Transverse colon (tissue), 3 donors: ENCODE measurements at regions not wholly inside any gene's neighbourhood (a gene's known extent, or its start where the extent isn't known, plus 50 kb on each side); places are given as distances from the start of the nearest gene placed in this dataset.

Experiments used
- EP300 ChIP-seq: sonication (generic); formaldehyde crosslinking; IDR thresholded peaks from one replicate; pipeline ENCODE4 v1.6.1; 2017; ENCODE audit warnings: antibody characterized with exemption, low read depth
- POLR2A ChIP-seq: fragments of 450-650 bp; IDR thresholded peaks from one replicate; pipeline ENCODE4 v1.6.1; 2016; ENCODE audit warnings: antibody characterized with exemption, mild to moderate bottlenecking, moderate library complexity
- TF ChIP-seq, protein P1 (sequence below), 5 experiments: fragments of 200-600 bp in 3 of 5; fragments of 450-650 bp in 2 of 5; sonication (generic) in 3 of 5; IDR thresholded peaks; 1 replicate in 2 of 5; 2 replicates in 3 of 5; pipeline ENCODE4 v1.5.1; 2016 to 2017; ENCODE audit warnings: antibody characterized with exemption in 5 of 5, inconsistent platforms in 3 of 5, mild to moderate bottlenecking in 2 of 5, moderate library complexity in 1 of 5

DNA sequence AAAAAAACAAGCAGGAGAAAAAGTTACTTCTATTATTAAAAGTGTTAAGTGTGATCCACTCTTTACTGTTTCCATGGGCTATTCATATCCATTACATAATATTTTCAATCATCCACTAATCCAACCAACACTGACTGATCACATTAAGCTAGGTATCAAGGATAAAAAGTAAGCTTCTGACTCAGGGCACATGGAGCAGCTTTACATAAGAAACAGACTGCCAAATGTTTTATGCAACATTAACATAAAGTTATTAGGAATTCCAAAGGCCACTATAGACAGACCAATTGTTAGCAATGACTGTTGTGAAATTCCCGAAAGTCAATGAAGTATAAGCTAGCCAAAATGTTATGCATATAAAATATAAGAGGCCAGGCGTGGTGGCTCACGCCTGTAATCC is 277.6 kb downstream of the ZEB2 start:
- TF ChIP-seq, protein P1, sequence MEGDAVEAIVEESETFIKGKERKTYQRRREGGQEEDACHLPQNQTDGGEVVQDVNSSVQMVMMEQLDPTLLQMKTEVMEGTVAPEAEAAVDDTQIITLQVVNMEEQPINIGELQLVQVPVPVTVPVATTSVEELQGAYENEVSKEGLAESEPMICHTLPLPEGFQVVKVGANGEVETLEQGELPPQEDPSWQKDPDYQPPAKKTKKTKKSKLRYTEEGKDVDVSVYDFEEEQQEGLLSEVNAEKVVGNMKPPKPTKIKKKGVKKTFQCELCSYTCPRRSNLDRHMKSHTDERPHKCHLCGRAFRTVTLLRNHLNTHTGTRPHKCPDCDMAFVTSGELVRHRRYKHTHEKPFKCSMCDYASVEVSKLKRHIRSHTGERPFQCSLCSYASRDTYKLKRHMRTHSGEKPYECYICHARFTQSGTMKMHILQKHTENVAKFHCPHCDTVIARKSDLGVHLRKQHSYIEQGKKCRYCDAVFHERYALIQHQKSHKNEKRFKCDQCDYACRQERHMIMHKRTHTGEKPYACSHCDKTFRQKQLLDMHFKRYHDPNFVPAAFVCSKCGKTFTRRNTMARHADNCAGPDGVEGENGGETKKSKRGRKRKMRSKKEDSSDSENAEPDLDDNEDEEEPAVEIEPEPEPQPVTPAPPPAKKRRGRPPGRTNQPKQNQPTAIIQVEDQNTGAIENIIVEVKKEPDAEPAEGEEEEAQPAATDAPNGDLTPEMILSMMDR (IDR thresholded peaks at IDR 0.05) = no peak
- no peak for TF ChIP-seq EP300
- no peak for TF ChIP-seq POLR2A
